Stimulated activated CD4-positive, alpha-beta T cell treated with anti-CD3 and anti-CD28 coated beads, TNF-alpha, amount 100 ng/mL, for 24 hours (primary cell): ENCODE measurements at regions not wholly inside any gene's neighbourhood (a gene's known extent, or its start where the extent isn't known, plus 50 kb on each side); places are given as distances from the start of the nearest gene placed in this dataset.
"Not testable (repeated sequence)": the region's sequence is repeated elsewhere in the genome, so short reads cannot be mapped to it uniquely, and the experiment has no call there.

ENCODE experiments used
- DNase-seq, 3 experiments: peaks; one replicate each; pipeline ENCODE4 v3.0.0-alpha.2; 2020; ENCODE audit warnings: low read depth in 3 of 3

DNA sequence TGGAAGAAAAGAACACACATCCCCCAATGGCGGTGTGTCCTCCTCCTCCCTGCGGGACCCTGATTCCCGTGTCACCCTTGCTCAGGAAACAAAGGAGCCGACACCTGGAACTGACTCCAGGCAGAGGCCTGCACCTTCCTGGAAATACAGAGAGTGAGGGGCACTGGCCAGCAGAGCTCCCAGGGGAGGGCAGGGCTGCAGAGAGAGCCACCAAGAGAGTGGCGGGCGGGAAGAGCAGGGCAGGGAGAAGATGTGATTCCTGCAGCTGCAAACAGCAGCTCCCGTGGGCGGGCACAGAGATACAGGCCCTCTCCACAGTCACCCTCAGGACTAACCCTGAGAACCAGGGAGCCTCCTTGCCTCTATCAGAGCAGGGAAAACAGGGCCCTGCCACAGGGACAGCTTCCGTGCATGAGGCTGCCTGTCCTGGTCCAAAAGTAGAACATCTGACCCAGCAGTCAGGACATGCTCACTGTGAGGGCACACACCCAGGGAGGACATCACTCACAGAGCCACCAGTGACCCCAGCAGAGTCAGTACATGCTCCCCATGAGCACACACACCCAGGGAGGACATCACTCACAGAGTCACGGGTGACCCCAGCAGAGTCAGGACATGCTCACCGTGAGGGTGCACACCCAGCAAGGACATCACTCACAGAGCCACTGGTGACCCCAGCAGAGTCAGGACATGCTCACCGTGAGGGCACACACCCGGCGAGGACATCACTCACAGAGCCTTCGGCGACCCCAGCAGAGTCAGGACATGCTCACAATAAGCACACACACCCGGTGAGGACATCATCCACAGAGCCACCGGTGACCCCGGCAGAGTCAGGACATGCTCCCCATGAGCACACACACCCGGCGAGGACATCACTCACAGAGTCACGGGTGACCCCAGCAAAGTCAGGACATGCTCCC, 193.1 kb downstream of the DLL1 start:
- DNase-seq, result no peak

DNA sequence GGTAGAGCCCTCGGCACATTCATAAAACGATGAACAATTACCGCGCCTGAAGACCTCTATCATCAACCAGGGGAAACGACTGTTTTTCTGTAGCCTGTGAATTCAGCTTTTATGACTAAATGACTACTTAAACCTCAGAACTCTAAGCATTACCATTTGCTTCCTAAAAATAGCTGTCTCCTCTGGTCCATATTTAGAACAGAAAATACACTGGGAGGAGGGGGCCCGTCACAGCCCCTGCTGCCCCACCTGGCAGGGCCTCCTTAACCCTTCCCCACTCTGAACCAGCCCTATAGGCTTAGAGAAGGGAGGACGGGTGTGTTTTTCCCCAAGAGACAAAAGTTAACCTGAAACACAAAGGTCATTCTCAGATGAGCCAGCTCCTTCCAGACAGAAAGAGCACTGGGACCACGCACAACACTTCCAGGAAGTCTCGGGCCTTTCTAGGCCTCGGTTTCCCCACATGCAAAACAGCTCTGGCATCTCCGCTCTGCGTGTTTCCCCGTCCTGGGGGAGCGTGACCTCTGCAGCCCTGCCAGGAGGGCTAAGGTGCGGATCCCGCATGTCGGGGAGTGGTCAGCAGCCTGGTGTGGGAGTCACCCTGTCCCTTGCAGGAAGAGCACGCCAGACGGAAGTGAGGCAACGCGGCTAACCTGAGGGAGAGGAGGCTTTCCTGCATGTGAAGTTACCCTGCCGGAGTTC, 193.9 kb downstream of the DLL1 start:
- no peak for DNase-seq

DNA sequence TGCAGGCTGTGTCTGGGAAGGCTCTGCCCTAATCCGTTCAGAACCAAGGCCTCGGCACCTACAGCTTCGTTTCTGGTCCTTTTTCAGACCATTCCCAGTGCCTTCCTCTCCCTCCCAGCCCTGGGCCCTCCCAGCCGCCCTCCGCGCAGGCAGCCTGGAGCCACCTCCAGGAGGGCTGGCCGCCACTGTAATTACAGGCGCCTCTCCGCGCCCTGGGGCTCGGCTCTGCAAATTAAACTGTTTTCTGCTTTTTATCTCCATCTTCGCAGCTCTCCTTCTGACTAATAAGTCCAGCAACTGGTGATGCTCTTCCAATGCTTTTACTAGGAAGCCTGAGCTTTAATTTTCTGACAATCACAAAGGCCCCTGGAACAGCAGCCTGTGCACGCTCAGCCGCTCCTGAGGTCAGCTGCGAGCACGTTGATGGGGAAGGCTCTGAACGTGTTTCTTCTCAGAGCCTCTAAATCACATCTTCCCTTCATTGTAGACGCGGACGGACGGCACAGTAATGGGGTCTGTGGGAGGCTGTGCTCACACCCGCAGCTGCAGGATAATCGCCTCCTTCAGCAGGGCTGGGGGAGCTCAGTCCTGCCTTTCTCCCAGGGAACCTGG, 194.6 kb downstream of the DLL1 start:
- DNase-seq, result no peak

DNA sequence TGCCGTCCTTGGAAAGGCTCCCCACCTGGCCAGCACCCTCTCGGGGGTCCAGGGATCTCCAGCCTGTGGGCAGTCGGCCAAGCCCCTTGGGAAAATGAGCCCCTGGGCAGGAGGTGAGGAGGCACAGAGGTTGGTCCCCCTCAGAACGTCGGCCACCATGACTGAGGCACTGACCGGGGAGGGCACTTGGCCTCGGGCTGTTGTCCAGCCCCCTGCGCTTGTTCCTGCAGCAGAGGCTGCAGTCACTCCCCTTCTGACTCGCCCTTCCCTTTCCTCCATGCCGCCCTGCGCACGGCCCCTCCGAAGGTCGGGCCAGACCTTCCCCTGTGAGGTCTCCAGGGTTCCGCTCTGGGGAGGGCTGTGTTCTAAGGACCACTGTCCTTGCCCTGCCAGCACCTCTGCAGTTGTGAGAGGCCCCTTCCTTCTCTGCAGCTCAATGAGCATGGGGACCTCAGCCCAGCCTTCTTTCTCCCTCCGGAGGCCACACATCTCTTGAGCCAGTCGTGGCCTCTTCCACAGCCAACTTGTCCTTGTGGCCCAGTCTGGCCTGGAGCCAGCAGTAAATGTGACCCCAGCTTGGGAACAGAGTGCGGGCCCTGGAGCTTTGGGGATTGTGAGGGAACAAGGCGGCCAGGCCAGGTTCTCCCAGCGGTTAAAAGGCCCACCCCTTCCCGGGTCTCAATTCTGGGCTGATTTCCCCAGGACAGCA, 195.5 kb downstream of the DLL1 start:
- no peak for DNase-seq

DNA sequence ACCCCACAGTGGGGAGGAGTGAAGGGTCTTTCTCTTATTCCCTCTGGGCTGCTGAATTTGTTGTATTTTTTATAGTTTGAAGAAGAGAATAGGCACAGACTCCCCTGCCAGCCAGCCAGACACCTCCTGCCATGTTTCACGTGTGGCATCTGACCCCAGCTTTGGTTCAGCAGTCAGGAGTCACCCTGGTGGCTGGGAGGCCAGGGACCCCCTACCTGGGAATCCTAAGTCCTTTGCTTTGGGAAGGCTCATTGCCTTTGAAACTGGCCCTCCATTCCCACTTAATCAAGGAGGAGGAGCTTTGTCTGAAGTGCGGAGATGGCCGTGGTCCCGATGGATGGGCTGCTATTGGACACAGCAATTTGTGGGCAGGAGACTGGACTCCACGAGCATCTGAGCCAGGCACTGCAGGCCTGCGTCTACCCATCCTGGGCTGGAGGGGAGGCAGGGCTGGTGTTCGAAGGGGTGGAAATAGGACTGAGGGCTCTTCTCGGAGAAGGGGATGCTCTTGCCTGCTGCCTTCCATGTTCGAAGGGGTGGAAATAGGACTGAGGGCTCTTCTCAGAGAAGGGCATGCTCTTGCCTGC, 196.1 kb downstream of the DLL1 start:
- no peak for DNase-seq

DNA sequence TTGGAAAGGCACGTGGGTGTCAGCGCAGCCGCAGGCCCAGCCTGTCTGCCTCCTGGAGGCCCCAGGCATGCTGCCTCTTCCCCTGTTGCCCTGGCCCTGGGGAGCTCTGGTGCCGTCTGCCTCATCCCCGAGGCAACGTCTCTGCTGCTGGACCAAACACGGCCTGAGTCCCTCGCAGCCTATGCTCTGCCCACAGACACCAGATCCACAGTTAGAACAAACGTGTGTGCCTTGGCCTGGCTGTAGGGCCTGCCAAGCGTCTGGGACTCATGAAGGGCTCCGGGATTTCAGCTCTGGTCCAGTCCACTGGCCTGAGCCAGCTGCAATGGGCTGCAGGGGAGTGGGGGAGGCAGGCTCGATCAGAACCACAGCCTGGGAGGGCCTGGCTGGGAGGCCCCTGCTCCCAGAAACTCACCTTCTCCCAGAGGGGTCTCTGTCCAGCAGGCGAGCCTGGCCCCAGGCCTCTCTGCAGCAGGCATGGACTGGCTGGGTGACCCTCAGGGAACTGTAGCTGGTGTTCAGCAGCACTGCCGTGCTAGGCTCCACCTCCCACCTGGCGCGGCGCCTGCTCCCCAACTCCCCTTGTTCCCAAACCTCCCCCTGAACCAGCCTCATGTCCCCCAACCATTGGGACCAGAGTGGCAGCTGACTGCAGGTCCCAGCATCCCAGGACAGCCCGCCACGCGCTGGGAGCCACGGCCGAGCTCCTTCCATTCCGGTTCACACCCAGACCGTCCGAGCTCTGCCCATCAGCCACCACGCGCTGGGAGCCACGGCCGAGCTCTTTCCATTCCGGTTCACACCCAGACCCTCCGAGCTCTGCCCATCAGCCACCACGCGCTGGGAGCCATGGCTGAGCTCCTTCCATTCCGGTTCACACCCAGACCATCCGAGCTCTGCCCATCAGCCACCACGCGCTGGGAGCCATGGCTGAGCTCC, 197.0 kb downstream of the DLL1 start:
- DNase-seq, result no peak

DNA sequence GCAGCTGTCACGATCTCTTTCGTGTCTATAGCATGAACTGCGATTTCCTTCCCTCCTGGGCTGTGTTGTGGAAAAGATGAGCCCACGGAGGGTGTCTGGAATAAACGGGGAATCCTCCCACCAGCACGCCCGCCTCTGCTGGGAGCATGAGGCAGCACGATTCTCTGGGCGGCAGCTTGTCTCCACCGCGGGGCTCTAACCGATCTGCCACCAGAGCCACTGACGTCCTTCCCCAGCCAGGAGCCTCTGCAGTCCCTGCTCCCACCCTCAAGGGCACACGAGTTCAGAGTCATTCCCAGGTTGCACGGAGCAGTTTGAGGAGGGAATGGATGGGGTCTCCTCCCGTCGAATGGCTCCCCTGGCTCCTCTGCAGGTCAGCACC, 197.6 kb downstream of the DLL1 start:
- DNase-seq, result no peak

DNA sequence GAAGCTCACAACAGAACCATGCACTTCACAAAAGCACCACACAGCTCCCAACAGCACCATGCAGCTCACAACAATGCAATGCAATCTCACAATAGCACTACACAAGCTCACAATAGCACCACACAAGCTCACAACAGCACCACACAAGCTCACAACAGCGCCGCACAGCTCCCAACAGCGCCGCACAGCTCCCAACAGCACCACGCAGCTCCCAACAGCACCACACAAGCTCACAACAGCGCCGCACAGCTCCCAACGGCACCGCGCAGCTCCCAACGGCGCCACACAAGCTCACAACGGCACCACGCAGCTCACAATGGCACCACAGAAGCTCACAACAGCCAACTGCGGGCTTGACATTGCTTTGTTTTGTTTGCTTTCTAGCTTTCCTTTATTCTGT, 198.1 kb downstream of the DLL1 start:
- no peak for DNase-seq

DNA sequence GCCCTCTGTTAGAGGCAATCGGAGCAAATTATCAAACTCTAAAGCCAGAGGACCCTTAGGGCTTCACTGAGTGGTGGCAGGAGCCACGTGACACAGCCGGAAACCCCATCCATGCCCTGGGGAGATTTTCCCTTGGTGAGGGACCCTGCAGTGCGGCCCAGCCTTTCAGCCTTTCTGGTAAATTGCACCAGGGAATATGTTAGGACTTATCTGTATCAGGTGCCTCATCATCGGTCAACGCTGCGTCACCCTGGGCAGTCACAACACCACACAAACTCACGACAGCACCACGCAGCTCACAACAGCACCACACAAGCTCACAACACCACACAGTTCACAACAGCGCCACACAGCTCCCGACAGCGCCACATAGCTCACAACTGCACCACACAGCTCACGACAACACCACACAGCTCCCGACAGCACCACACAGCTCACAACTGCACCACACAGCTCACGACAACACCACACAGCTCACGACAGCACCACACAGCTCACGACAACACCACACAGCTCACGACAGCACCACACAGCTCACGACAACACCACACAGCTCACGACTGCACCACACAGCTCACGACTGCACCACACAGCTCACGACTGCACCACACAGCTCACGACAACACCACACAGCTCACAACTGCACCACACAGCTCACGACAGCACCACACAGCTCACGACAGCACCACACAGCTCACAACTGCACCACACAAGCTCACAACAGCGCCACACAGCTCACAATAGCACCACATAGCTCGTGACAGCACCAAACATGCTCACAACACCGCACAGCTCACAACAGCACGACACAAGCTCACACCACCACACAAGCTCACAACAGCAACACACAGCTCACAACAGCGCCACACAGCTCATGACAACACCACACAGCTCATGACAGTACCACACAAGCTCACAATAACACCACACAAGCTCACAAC, 199.0 kb downstream of the DLL1 start:
- no peak for DNase-seq

DNA sequence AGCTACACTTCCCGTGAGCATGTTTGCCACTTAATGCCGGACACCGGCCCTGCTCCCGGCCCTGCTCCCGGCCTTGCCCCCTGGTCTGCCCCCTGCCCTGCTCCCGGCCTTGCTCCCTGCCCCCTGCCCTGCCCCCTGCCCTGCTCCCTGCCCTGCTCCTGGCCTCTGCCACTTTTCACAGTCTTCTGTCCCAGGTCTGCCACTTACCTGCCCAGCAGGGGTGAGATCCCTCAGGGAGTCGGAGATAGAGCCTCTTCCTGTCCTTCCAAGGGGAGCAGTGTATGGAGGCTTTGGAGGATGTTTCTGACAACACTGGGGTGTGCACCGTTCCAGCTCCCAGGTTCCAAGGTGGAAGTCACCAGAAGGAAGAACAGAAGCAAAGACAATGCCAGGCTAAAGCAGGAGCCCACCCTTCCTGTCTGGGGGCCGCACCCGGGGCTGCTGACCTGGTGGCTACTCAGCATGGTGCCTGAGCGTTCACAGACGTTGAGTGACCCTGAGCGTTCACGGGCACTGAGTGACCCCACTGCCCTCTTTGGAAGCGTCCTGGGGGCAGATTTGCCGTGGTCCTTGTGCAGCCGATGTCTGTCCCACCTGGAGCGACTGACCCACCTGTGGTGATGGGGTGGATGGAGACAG, 199.8 kb downstream of the DLL1 start:
- DNase-seq, result no peak

DNA sequence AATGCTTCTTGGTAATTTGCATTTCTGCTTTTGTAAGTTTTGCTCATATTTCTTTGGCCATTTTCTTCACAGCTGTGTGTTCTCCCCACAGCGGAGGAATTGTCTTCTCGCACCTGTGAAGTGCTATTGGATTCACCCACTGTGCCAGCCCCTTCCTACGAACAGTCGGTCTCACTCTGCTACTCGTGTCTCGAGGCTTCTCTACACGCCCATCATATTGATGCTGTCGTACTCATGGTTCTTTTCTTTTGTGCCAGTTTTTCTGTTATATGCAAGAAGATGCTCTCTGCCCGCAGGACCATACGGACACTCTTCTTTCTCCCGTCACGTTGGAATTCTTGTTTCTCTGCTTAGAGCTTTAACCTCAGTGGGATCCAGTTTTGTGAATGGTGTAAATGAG, 200.3 kb downstream of the DLL1 start:
- no peak for DNase-seq

DNA sequence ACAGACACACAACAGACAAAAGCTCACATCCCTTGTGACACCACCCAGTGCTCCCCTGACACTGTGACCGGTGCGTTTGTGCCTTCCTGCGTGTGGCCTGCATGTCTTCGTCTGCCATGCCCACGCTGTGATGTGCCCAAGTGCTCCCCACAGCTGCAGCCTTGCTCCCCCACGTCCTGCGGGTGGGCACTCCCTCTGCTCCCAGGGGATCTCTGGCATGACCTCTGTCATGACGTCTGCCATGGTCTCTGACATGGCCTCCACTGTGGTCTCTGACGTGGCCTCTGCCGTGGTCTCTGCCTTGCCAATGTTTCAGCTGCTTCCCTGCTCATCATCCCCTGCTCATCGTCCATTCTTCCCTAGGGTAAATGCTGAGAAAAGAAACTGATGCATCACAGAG, 200.9 kb downstream of the DLL1 start:
- no peak for DNase-seq

DNA sequence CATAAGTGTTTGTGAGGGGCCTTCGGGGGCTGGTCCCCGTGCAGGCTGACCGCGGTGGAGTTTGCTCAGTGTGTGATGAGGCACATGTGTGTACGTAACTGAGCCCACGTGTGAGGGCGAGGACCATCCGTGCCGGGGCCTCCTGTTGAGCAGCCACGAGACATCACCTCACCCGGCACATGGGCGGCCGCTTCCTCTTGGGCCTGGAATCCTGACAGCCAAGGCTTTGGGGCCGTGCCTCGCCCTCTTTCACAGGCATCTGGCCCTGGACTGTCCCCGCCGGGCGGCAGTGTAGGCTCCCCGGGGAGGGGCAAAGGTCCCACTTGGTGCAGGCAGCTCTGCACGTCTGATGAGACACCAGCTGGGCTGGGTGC, 202.3 kb downstream of the DLL1 start:
- peak in 1 of 3 experiments; percentile 7 for DNase-seq

DNA sequence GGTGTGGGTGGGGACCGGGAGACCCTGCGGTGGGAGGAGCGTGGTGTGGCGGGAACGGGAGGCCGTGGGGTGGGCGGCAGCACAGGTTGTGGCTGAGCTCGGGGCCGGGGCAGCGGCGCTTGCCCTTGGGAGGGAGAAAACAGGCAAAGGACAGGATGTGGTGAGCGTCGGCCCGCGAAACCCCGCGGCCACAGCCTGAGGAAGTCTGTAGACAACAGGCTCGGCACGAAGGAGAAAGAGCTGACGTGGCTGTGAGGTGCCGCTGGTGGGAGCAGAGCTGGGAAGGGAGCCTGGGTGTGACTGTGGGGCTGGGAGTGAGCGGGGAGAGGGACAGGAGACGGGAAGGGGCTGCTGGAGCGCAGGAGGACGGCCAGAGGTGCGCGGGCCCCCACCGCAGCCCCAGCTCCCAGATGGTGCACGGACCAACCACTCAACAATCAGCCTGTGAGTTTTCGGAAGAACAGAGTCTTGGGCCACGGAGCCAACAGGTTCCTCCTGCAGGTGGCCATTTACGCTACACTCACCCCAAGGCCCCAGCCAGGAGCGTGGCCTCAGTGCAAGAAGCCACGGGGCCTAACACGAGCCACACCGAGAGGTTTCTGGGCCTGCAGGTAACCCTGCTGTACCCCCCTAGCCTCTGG, 202.8 kb downstream of the DLL1 start:
- DNase-seq, result peak in 2 of 3 experiments; percentile 11 to 47

DNA sequence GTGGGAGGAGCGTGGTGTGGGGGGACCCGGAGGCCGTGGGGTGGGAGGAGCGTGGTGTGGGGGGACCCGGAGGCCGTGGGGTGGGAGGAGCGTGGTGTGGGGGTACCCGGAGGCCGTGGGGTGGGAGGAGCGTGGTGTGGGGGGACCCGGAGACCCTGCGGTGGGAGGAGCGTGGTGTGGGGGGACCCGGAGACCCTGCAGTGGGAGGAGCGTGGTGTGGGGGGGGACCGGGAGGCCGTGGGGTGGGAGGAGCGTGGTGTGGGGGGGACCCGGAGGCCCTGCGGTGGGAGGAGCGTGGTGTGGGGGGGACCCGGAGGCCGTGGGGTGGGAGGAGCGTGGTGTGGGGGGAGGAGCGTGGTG, 203.5 kb downstream of the DLL1 start:
- DNase-seq, result not testable (repeated sequence)

DNA sequence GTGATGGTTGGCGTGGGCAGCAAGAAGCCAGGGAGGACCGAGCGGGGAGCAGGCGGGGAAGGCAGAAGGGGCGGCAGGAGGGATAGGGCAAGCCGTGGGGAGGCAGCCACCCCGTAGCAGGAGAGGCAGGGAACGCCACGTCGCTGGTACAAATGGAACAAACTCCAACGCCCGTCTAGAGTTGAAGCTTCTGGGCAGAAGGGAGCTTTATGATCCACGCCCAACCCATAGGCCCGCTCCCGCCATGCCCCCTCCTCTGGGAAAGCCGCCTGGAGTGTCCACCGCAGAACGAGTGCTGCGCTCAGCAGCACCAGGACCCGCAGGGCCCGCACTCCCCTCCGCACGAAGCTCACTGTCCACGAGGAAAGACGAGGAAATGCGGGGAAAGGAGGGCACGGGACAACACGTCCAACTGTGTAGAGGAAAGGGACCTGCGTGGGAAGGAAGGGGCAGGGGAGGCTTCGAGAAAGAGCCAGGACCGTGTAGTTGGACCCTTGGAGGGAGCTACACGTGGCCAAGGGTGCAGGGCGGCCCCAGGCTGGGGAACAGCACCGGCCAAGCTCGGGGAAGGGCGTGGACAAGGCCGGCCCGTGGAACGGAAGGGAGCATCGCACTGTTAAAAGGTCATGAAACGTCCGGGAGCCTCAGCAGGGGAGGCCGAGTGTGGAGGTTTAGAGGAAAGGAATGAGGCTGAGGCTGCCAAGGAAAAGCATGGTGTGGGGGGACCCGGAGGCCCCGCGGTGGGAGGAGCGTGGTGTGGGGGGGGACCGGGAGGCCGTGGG, 204.0 kb downstream of the DLL1 start:
- DNase-seq, result no peak

DNA sequence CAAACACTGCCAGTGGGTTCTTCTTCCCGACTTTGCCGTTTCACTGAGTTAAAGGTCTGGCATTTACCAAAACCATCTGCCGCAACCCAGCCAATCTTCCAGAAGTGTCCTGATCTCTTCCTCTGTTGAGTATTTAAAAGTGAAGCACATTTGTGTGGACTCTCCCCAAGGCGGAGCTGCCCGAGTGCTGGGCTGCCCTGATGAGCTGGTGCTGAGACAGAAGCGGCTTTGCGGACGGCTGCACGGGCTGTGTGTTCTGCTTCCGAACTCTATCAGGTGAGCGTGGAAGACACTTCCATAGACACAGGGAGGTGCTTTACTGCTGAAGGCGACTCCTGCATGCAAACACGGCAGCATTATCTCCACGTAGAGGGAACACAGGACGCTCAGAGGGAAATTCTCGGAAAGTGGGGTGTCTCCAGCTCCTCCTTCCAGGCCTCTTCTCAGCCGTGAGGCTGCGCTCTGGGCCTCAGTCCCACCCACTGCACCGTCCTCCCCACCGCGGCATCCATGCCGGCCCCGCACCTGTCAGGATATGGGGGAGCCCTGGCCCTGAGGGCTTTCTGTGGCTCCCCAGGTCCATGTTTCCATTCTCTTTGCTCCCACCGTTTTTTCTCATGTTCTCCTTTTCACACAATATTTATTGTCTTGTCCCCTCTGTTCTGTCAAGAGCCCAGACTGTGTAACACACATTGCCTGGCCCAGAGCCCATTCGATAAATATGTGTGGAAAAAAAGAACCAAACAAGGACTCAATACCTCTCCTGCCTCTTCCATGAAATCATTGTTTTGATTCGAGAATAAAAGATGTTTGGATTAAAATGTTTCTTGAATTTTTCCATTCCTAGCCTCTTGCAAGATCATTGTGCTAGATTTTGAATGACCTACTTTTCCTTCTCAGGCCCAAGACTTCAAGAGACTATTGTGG, 205.1 kb downstream of the DLL1 start:
- DNase-seq, result no peak
